ENCODE measurements at regions not wholly inside any gene's neighbourhood (a gene's known extent, or its start where the extent isn't known, plus 50 kb on each side); places are given as distances from the start of the nearest gene placed in this dataset.

GRCh38 chr2:195596840-195597239, 60.2 kb upstream of the SLC39A10 start:
- no peak for DNase-seq (ENCODE audit: low read depth)
- TF ChIP-seq CTCF (IDR thresholded peaks at IDR 0.05; ENCODE audit: insufficient read depth, low read depth, low read length): no peak
- no peak overlapping the region for H3K4me3 ChIP-seq (ENCODE audit: low read depth, low read length)

GRCh38 chr2:195595825-195596224, 61.2 kb upstream of the SLC39A10 start:
- no peak for TF ChIP-seq CTCF (IDR thresholded peaks at IDR 0.05; ENCODE audit: insufficient read depth, low read depth, low read length)
- no peak overlapping the region for H3K4me3 ChIP-seq (ENCODE audit: low read depth, low read length)
- no peak for DNase-seq (ENCODE audit: low read depth)

- no peak overlapping the region for H3K4me3 ChIP-seq (ENCODE audit: low read depth, low read length)
- TF ChIP-seq CTCF (IDR thresholded peaks at IDR 0.05; ENCODE audit: insufficient read depth, low read depth, low read length): no peak
- no peak for DNase-seq (ENCODE audit: low read depth)
Observed at GRCh38 chr2:195594919-195595694, 61.9 kb upstream of the SLC39A10 start.

GRCh38 chr2:195594248-195594647, 62.8 kb upstream of the SLC39A10 start:
- DNase-seq (ENCODE audit: low read depth): no peak
- no peak for TF ChIP-seq CTCF (IDR thresholded peaks at IDR 0.05; ENCODE audit: insufficient read depth, low read depth, low read length)
- no peak overlapping the region for H3K4me3 ChIP-seq (ENCODE audit: low read depth, low read length)

- no peak for DNase-seq (ENCODE audit: low read depth)
- no peak for TF ChIP-seq CTCF (IDR thresholded peaks at IDR 0.05; ENCODE audit: insufficient read depth, low read depth, low read length)
- no peak overlapping the region for H3K4me3 ChIP-seq (ENCODE audit: low read depth, low read length)
Observed at GRCh38 chr2:195592105-195592504, 64.9 kb upstream of the SLC39A10 start.

- DNase-seq (ENCODE audit: low read depth): no peak
- TF ChIP-seq CTCF (IDR thresholded peaks at IDR 0.05; ENCODE audit: insufficient read depth, low read depth, low read length): no peak
- H3K4me3 ChIP-seq (ENCODE audit: low read depth, low read length): no peak overlapping the region
Observed at GRCh38 chr2:195590861-195591205, 66.2 kb upstream of the SLC39A10 start.

Measured in fibroblast of villous mesenchyme (primary cell).